Tibial nerve (tissue), 3 donors: ENCODE measurements at regions not wholly inside any gene's neighbourhood (a gene's known extent, or its start where the extent isn't known, plus 50 kb on each side); places are given as distances from the start of the nearest gene placed in this dataset.

Experiments used
- POLR2A ChIP-seq, 2 donors: fragments of 450-650 bp; IDR thresholded peaks; one replicate each; pipeline ENCODE4 v1.6.1; 2017; ENCODE audit warnings: antibody characterized with exemption in 2 of 2, mild to moderate bottlenecking in 2 of 2, moderate library complexity in 2 of 2
- TF ChIP-seq, protein P1 (sequence below), 5 experiments: fragments of 200-600 bp in 3 of 5; fragments of 450-650 bp in 2 of 5; sonication (generic) in 3 of 5; IDR thresholded peaks; one replicate each; pipeline ENCODE4 v1.5.1; 2016 to 2019; ENCODE audit warnings: antibody characterized with exemption in 5 of 5, mild to moderate bottlenecking in 3 of 5, moderate library complexity in 2 of 5

DNA sequence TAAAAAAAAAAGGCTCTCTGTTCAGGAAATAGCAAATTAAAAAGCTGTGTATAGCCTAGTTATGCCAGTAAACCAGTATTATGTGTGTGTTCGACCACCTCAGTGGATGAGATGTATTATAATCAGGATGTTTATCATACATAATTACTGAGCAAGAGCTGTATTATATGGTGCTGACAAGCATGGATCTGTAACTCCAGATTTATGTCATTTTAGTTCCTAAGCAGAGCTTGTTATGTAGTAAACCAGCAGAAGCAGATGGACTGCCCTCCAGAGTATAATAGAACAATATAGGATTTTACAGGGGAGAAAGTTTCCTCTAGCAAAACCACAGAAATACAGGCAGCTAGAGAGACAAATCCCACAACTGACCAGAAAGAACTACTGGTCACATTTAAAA is 627.4 kb upstream of the EPHA5 start:
- TF ChIP-seq, protein P1, sequence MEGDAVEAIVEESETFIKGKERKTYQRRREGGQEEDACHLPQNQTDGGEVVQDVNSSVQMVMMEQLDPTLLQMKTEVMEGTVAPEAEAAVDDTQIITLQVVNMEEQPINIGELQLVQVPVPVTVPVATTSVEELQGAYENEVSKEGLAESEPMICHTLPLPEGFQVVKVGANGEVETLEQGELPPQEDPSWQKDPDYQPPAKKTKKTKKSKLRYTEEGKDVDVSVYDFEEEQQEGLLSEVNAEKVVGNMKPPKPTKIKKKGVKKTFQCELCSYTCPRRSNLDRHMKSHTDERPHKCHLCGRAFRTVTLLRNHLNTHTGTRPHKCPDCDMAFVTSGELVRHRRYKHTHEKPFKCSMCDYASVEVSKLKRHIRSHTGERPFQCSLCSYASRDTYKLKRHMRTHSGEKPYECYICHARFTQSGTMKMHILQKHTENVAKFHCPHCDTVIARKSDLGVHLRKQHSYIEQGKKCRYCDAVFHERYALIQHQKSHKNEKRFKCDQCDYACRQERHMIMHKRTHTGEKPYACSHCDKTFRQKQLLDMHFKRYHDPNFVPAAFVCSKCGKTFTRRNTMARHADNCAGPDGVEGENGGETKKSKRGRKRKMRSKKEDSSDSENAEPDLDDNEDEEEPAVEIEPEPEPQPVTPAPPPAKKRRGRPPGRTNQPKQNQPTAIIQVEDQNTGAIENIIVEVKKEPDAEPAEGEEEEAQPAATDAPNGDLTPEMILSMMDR (IDR thresholded peaks at IDR 0.05): no peak
- no peak for TF ChIP-seq POLR2A (IDR thresholded peaks at IDR 0.05)
